ENCODE measurements at regions not wholly inside any gene's neighbourhood (a gene's known extent, or its start where the extent isn't known, plus 50 kb on each side); places are given as distances from the start of the nearest gene placed in this dataset.

- DNase-seq (ENCODE audit: extremely low read depth in 1 of 11, low read depth in 9 of 11, low spot score in 4 of 11), result no peak
Observed at GRCh38 chrX:16222151-16222550, 54.9 kb downstream of the MAGEB17 start.

DNA sequence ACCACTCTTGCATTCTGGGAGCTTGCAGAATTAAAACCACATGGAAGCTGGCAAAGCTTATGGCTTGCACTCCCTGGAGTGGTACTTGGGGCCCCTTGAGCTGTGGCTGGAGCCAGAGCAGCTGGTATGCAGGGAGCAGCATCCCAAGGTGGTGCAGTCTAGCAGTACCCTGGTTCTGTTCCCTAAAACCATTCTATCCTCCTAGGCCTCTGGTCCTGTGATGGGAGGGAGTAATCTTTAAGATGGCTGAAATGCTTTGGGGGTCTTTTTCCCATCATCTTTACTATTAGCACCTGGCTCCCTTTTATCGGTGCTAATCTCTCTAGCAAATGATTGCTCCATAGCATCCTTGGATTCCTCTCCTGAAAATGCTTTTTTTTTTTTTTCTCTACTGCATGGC lies 56.1 kb downstream of the MAGEB17 start:
- DNase-seq (ENCODE audit: extremely low read depth in 1 of 11, low read depth in 9 of 11, low spot score in 4 of 11), result no peak

- no peak for DNase-seq (ENCODE audit: extremely low read depth in 1 of 11, low read depth in 9 of 11, low spot score in 4 of 11)
Observed at GRCh38 chrX:16239211-16239610, 71.9 kb downstream of the MAGEB17 start.

- no peak for DNase-seq (ENCODE audit: extremely low read depth in 1 of 11, low read depth in 9 of 11, low spot score in 4 of 11)
Observed at GRCh38 chrX:16240231-16240905, 73.1 kb downstream of the MAGEB17 start.

DNA sequence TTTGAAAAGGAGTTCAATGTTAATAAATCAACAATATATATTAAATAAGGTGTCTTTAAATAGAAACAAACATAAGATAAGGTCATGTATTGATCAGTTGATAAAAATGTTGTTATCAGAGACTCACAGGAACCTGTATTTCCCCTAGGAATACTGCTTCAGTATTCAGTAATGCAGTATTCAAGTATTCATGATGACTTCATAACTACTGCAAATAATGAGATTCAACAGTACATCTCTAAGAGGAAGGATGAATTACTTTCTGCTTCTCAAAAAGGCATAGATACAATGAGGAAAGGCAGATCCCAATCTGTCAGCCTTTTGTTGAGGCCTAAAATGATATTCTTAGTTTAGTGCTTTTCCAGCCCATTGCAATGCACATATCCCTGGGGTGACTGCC lies 73.7 kb downstream of the MAGEB17 start:
- DNase-seq (ENCODE audit: extremely low read depth in 1 of 11, low read depth in 9 of 11, low spot score in 4 of 11), result no peak

GRCh38 chrX:16250296-16250695 lies 83.0 kb downstream of the MAGEB17 start:
- DNase-seq (ENCODE audit: extremely low read depth in 1 of 11, low read depth in 9 of 11, low spot score in 4 of 11), result no peak

GRCh38 chrX:16251782-16252181 lies 84.5 kb downstream of the MAGEB17 start:
- DNase-seq (ENCODE audit: extremely low read depth in 1 of 11, low read depth in 9 of 11, low spot score in 4 of 11), result no peak

DNA sequence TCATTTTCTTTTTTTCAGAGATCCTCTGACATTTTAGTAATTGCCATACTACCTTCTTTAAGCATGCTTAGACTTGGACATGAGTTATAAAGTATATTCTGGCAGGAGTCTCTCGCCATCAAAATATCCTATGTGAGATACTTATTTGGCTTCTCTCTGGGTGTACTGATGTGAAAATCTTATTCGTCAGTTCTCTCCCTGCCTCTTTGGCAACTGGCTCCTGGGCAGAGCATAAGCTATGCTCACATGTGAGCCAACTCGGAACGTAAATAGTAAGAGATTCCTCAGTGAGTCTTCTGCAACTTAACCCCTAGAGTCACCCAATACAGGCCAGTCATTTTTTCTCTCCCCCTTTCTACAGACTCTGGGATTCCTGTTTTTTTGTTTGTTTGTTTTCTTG lies 91.6 kb downstream of the MAGEB17 start:
- DNase-seq (ENCODE audit: extremely low read depth in 1 of 11, low read depth in 9 of 11, low spot score in 4 of 11), result no peak

GRCh38 chrX:16267431-16267830 lies 100.2 kb downstream of the MAGEB17 start:
- no peak for DNase-seq (ENCODE audit: extremely low read depth in 1 of 11, low read depth in 9 of 11, low spot score in 4 of 11)

DNA sequence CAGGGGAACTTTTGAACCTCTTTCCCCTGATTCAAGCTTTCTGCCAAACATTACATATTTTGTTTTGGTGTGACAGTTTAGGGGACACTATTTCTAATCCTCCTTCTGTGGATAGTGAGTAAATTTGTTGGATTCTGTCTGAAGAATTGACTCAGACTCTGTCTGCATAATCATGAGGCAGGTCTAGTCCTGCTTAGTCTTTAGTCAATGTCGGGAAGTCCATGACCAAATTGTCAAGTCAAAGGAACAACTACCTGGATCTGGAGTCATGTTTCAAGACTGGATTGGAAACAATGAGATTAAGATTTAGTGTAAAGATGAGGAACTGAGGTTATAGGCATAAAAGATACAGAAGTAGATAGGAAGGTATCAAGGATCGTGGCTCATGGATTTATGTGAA lies 100.9 kb downstream of the MAGEB17 start:
- DNase-seq (ENCODE audit: extremely low read depth in 1 of 11, low read depth in 9 of 11, low spot score in 4 of 11), result no peak

- no peak for DNase-seq (ENCODE audit: extremely low read depth in 1 of 11, low read depth in 9 of 11, low spot score in 4 of 11)
Observed at GRCh38 chrX:16278927-16279326, 111.6 kb downstream of the MAGEB17 start.

GRCh38 chrX:16282209-16282608 lies 114.9 kb downstream of the MAGEB17 start:
- no peak for DNase-seq (ENCODE audit: extremely low read depth in 1 of 11, low read depth in 9 of 11, low spot score in 4 of 11)

GRCh38 chrX:16284842-16285241 lies 117.6 kb downstream of the MAGEB17 start:
- no peak for DNase-seq (ENCODE audit: extremely low read depth in 1 of 11, low read depth in 9 of 11, low spot score in 4 of 11)

GRCh38 chrX:16290997-16291396 lies 123.7 kb downstream of the MAGEB17 start:
- DNase-seq (ENCODE audit: extremely low read depth in 1 of 11, low read depth in 9 of 11, low spot score in 4 of 11), result no peak

GRCh38 chrX:16300831-16301230 lies 133.6 kb downstream of the MAGEB17 start:
- no peak for DNase-seq (ENCODE audit: extremely low read depth in 1 of 11, low read depth in 9 of 11, low spot score in 4 of 11)

DNA sequence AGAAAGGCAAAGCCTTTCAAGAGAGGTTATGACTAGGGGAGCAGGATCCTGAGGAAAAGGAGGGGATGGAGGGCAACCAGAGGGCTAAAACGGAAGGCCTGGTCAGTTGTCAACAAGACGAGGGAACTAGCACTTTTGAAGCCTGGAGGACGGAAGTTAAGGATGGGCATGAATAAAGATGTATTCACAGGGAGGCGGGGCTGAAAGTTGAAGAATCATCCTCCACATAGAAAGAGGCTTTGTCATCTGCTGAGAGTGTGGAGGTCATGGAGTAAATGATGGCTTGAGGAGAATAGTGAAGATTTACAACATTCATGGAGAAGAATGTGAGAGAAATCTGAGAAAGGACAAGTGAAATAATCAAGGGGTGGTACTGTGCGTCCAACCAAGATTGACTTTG lies 137.5 kb downstream of the MAGEB17 start:
- no peak for DNase-seq (ENCODE audit: extremely low read depth in 1 of 11, low read depth in 9 of 11, low spot score in 4 of 11)

- DNase-seq (ENCODE audit: extremely low read depth in 1 of 11, low read depth in 9 of 11, low spot score in 4 of 11), result no peak
Observed at GRCh38 chrX:16305187-16305586, 137.9 kb downstream of the MAGEB17 start.

- DNase-seq (ENCODE audit: extremely low read depth in 1 of 11, low read depth in 9 of 11, low spot score in 4 of 11), result no peak
Observed at GRCh38 chrX:16307950-16308349, 140.7 kb downstream of the MAGEB17 start.

DNA sequence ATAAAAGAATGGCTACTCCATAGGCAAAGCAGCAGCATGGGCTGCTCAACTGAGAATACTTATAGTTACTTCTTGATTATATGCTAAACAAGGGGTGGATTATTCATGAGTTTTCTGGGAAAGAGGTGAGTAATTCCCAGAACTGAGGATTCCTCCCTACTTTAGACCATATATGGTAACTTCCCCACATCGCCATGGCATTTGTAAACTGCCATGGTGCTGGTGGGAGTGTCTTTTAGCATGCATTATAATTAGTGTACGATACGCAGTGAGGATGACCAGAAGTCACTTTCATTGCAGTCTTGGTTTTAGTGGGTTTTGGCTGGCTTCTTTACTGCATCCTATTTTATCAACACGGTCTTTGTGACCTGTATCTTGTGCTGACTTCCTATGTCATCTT lies 141.5 kb downstream of the MAGEB17 start:
- DNase-seq (ENCODE audit: extremely low read depth in 1 of 11, low read depth in 9 of 11, low spot score in 4 of 11), result no peak

DNA sequence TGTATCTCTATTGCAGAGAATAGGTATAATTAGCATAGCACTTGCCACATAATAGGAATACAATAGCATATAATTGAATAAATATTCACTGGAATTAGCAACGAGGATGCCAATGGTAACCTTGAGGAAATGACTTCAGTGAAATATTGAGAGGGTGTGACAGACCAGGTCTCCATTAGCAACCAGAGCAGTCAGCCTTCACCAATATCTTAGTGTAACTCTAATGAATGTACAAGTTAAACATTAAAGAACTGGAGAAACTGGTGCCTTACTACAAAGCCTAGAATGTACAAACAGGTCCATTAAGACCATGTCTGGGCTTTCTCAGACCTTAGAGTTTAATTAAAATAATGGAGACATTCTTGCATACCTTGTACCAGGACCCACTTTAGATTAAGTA lies 143.0 kb downstream of the MAGEB17 start:
- peak in 10 of 11 donors; percentile 1 to 46 (median 12) for DNase-seq (ENCODE audit: extremely low read depth in 1 of 11, low read depth in 9 of 11, low spot score in 4 of 11)

GRCh38 chrX:16311671-16312070 lies 144.4 kb downstream of the MAGEB17 start:
- no peak for DNase-seq (ENCODE audit: extremely low read depth in 1 of 11, low read depth in 9 of 11, low spot score in 4 of 11)

All from renal cortex interstitium (tissue), 11 donors.